ENCODE measurements at regions not wholly inside any gene's neighbourhood (a gene's known extent, or its start where the extent isn't known, plus 50 kb on each side); places are given as distances from the start of the nearest gene placed in this dataset.

DNA sequence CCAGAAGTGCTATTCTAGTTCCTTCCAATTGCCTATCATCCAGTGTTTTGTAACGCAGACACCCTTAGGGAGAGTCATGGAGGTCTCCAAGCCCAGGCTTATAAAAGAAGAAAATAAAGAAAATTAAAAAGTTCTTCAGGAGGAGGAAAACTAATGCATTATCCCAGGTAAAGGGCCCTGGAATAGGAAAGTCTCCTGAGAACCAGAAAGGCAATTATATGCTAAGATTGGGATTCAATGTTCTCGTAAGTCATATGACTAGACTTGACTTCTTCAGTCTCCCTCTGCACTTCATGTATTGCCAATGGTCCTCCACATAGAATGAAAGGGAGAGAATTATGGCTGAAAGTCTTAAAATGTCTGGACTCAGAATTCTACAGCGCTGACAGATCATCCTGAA is 154.4 kb upstream of the STK32A start:
- no peak overlapping the region for H3K27ac ChIP-seq
- TF ChIP-seq, protein P1, sequence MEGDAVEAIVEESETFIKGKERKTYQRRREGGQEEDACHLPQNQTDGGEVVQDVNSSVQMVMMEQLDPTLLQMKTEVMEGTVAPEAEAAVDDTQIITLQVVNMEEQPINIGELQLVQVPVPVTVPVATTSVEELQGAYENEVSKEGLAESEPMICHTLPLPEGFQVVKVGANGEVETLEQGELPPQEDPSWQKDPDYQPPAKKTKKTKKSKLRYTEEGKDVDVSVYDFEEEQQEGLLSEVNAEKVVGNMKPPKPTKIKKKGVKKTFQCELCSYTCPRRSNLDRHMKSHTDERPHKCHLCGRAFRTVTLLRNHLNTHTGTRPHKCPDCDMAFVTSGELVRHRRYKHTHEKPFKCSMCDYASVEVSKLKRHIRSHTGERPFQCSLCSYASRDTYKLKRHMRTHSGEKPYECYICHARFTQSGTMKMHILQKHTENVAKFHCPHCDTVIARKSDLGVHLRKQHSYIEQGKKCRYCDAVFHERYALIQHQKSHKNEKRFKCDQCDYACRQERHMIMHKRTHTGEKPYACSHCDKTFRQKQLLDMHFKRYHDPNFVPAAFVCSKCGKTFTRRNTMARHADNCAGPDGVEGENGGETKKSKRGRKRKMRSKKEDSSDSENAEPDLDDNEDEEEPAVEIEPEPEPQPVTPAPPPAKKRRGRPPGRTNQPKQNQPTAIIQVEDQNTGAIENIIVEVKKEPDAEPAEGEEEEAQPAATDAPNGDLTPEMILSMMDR (conservative IDR thresholded peaks at IDR 0.05): no peak
- no peak for TF ChIP-seq ZFX (IDR thresholded peaks at IDR 0.05)

DNA sequence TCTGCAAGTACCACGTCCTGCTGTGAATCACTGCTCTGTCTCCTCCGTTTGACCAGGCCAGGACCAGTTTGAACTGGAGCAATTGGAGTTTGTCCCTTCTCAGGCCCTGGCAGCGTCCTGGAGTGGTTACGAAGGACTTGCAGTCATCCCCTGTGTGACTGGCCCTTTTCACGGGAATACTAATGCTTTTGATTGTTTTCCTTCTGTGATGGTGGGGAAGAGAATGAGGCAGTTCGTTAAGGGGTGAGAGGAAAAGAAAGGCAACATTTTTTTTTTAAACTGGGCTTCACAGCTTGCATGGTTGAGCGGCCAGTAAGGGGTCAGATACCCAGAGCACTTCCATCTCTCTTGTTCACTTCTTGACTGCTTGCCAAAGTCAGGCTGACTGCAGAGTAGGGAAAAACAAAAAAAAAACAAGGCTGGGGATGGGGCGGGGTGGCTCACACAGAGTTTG is 153.5 kb upstream of the STK32A start:
- H3K27ac ChIP-seq: no peak overlapping the region
- TF ChIP-seq ZFX (IDR thresholded peaks at IDR 0.05): no peak
- TF ChIP-seq, protein P1 (conservative IDR thresholded peaks at IDR 0.05): no peak

DNA sequence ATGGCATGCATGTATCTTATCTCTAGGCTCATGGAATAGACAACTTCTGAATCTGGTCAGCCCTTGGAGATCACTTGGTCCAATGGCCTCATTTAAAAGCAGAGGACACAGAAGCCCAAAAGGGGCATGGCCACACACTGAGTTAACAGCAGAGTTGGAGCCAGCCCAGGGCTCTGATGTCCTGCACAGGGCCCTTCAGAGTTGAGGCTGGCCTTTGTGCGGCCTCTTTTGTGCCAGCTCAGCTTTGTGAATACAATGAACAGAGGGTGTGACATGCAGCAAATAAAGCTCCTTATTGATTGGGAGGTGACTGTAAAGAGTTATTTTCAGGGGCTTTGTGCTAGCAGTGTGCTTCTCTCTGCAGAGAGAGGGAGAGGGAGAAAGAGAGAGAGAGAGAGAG is 150.1 kb upstream of the STK32A start:
- TF ChIP-seq, protein P1 (conservative IDR thresholded peaks at IDR 0.05): no peak
- no peak for TF ChIP-seq ZFX (IDR thresholded peaks at IDR 0.05)
- no peak overlapping the region for H3K27ac ChIP-seq

DNA sequence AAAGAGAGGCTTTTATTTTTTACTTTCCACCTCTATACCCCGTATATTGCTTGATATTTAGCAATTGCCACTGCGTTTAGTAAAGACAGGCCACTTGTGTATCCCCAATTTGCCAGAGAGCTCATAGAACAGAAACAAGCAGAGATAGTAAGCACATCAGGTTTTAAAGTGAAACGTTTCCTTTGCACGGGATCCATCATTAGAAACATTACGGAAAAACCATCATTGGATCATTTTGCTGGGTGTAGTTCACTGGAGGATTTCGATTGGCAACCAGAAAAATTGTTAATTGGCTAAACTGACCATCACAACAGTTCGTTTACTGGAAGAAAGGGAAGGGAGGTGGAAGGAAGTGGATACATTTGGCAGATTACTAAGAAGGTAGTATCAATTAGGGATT is 149.4 kb upstream of the STK32A start:
- TF ChIP-seq, protein P1 (conservative IDR thresholded peaks at IDR 0.05): no peak
- no peak for TF ChIP-seq ZFX (IDR thresholded peaks at IDR 0.05)
- H3K27ac ChIP-seq: no peak overlapping the region

DNA sequence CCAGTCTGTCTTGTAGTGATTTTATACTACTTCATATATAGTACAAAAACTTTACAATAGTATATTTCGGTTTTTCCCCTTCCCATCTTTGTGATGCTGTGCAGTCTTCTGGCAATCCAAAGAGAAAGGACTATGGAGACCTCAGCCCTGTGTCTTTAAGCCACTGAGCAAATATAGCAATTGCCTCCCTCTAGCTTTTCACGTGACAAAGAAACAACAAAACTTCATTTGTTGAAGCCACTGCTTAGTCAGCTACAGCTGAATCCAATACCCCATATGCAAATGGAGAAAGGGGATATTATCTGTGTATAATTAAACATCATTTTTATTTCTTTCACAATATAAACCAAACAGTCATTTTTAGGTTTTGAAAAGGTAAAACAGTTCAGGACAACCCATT is 142.8 kb upstream of the STK32A start:
- TF ChIP-seq, protein P1 (conservative IDR thresholded peaks at IDR 0.05): no peak
- TF ChIP-seq ZFX (IDR thresholded peaks at IDR 0.05): no peak
- no peak overlapping the region for H3K27ac ChIP-seq

DNA sequence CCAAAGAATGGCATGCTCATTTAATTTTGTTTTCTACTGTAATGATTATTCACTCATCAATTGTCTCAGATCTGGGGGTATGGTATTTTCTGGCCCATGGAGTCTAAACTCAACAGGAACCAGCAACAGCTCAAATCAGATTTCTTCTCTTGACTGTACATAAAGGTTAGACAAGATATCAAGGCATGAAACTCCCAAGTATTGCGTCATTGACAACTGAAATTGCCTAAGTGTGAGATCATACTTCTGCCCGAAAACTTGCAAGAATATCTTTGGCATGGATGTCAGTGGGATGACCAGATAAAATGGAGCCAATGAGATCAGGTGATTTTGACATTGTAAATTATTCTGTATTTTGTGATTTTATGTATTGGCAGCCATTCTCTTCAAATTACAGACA is 141.7 kb upstream of the STK32A start:
- no peak overlapping the region for H3K27ac ChIP-seq
- TF ChIP-seq, protein P1 (conservative IDR thresholded peaks at IDR 0.05): no peak
- no peak for TF ChIP-seq ZFX (IDR thresholded peaks at IDR 0.05)

DNA sequence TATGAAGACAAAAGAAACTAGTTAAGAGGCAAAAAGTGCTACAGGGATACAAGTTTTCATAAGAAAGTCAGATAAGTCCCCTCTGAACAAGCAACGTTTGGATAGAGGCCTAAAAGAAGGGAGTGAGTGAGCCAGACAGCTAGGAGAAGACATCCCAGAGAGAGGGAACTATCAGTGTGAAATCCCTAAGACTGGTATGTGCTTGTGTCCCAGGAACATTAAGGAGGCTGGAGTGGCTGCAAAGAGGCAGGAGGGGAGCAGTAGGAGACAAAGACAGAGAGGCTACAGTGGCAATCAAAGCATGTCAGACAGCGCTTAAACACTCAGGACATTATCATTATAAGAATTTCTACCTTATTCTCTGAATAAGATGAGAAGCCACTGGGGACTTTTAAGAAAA is 139.1 kb upstream of the STK32A start:
- TF ChIP-seq, protein P1 (conservative IDR thresholded peaks at IDR 0.05): no peak
- no peak for TF ChIP-seq ZFX (IDR thresholded peaks at IDR 0.05)

More for the DNA sequence above, 139.1 kb upstream of the STK32A start:
- no peak overlapping the region for H3K27ac ChIP-seq

Data from C4-2B (cell line).